B cell (primary cell): ENCODE measurements at regions not wholly inside any gene's neighbourhood (a gene's known extent, or its start where the extent isn't known, plus 50 kb on each side); places are given as distances from the start of the nearest gene placed in this dataset.

ENCODE experiments used
- ATAC-seq: fragments of 200-7000 bp; cut with Tn5 transposase; one replicate; pipeline ENCODE4 v1.10.0; 2021; ENCODE audit warnings: low read depth, mild to moderate bottlenecking, moderate number of reproducible peaks, moderate library complexity
- CTCF ChIA-PET: fragments of 350-600 bp; sonication (Branson Sonifier 250); formaldehyde crosslinking; loops from one replicate; lab custom pipeline; 2021; ENCODE audit warnings: antibody characterized with exemption, inconsistent platforms; lab: Charles Lee
- POLR2A ChIA-PET: fragments of 350-600 bp; sonication (Branson Sonifier 250); formaldehyde crosslinking; loops from one replicate; lab custom pipeline; 2021; ENCODE audit warnings: antibody characterized with exemption; lab: Charles Lee
- DNase-seq: peaks from one replicate; pipeline ENCODE4 v3.0.0; 2013
- H2AFZ ChIP-seq: 2 replicates; pipeline ENCODE4 v1.6.1; 2012; ENCODE audit warnings: mild to moderate bottlenecking, low read depth, low read length; ENCODE audit not compliant: insufficient read depth, poor library complexity, severe bottlenecking
- H3K27ac ChIP-seq, 2 donors: 1 replicate in 1 of 2; 2 replicates in 1 of 2; pipeline ENCODE4 v1.5.1; 2012 to 2013; ENCODE audit warnings: low read length in 2 of 2, mild to moderate bottlenecking in 2 of 2, moderate library complexity in 1 of 2
- H3K27me3 ChIP-seq, 4 experiments: fragments of 200-600 bp in 1 of 4; sonication (generic) in 1 of 4; replicated peaks in 1 of 4; 1 replicate in 2 of 4; 2 replicates in 2 of 4; pipeline versions ENCODE4 v1.6.1 to v1.7.0; 2013 to 2016; ENCODE audit warnings: low read length in 3 of 4, mild to moderate bottlenecking in 2 of 4, mixed read lengths in 1 of 4, moderate library complexity in 1 of 4; ENCODE audit not compliant: insufficient read depth in 4 of 4, control insufficient read depth in 3 of 4; ENCODE audit errors: control extremely low read depth in 1 of 4
- H3K36me3 ChIP-seq, 2 experiments: replicated peaks in 1 of 2; 1 replicate in 1 of 2; 2 replicates in 1 of 2; pipeline versions ENCODE4 v1.6.1 to v1.7.1; 2013; ENCODE audit warnings: low read length in 1 of 2; ENCODE audit not compliant: insufficient read depth in 2 of 2, control insufficient read depth in 1 of 2; ENCODE audit errors: control extremely low read depth in 1 of 2, extremely low read depth in 1 of 2
- H3K4me1 ChIP-seq, 2 donors: fragments of 200-600 bp in 1 of 2; sonication (generic) in 1 of 2; 1 replicate in 1 of 2; 2 replicates in 1 of 2; pipeline versions ENCODE4 v1.5.1 to v1.6.1; 2013 to 2017; ENCODE audit warnings: low read length in 2 of 2; ENCODE audit not compliant: control insufficient read depth in 2 of 2, insufficient read depth in 2 of 2
- H3K4me2 ChIP-seq: replicated peaks from 2 replicates; pipeline ENCODE3; 2012; ENCODE audit warnings: mild to moderate bottlenecking, low read depth, low read length; ENCODE audit not compliant: poor library complexity, severe bottlenecking
- H3K4me3 ChIP-seq, 5 experiments: fragments of 200-600 bp in 1 of 5; sonication (generic) in 1 of 5; 1 replicate in 3 of 5; 2 replicates in 2 of 5; pipeline versions ENCODE4 v1.5.1 to v1.7.0; 2011 to 2016; ENCODE audit warnings: low read length in 4 of 5, mild to moderate bottlenecking in 4 of 5, low read depth in 2 of 5, control low read depth in 1 of 5, moderate library complexity in 1 of 5; ENCODE audit not compliant: insufficient read depth in 1 of 5; ENCODE audit errors: control extremely low read depth in 1 of 5, extremely low read depth in 1 of 5
- H3K79me2 ChIP-seq: fragments of 200-600 bp; sonication (generic); one replicate; pipeline ENCODE4 v1.6.0; 2016; ENCODE audit warnings: low read length; ENCODE audit not compliant: control insufficient read depth, insufficient read depth
- H3K9ac ChIP-seq: fragments of 200-600 bp; sonication (generic); 2 replicates; pipeline ENCODE4 v1.6.1; 2017; ENCODE audit warnings: mild to moderate bottlenecking, low read length, moderate library complexity
- H3K9me3 ChIP-seq, 3 donors: one replicate each; pipeline versions ENCODE4 v1.6.1 to v1.7.1; 2013; ENCODE audit warnings: low read length in 2 of 3; ENCODE audit not compliant: control insufficient read depth in 2 of 3, insufficient read depth in 1 of 3; ENCODE audit errors: control extremely low read depth in 1 of 3
- H4K20me1 ChIP-seq: 2 replicates; pipeline ENCODE4 v1.6.0; 2012; ENCODE audit warnings: mild to moderate bottlenecking, low read length; ENCODE audit not compliant: insufficient read depth, control insufficient read depth, poor library complexity, severe bottlenecking
- H3K27ac Mint-ChIP-seq: one replicate; pipeline ENCODE4 v1.8.0; 2021; ENCODE audit warnings: mixed read lengths
- H3K27me3 Mint-ChIP-seq: one replicate; pipeline ENCODE4 v1.8.0; 2021; ENCODE audit warnings: mixed read lengths
- H3K4me1 Mint-ChIP-seq: one replicate; pipeline ENCODE4 v1.8.0; 2021; ENCODE audit warnings: mixed read lengths
- H3K4me3 Mint-ChIP-seq: one replicate; pipeline ENCODE4 v1.8.0; 2021; ENCODE audit warnings: mixed read lengths
- H3K9me3 Mint-ChIP-seq: one replicate; pipeline ENCODE4 v1.8.0; 2022; ENCODE audit warnings: mixed read lengths; ENCODE audit not compliant: insufficient read depth
- EZH2 ChIP-seq: IDR thresholded peaks from 2 replicates; pipeline ENCODE4 v1.6.1; 2012; ENCODE audit warnings: borderline replicate concordance, low read depth, mild to moderate bottlenecking, moderate library complexity, low read length; ENCODE audit not compliant: insufficient read depth, poor library complexity, severe bottlenecking
- WGBS: methylation state at CpG from one replicate; pipeline ENCODE4 v1.1.5; 2013; ENCODE audit warnings: missing lambda C conversion rate; ENCODE audit not compliant: insufficient coverage; 5-methylcytosine and 5-hydroxymethylcytosine counted together
- intact Hi-C: fragments of 100-400 bp; cut with micrococcal nuclease; formaldehyde crosslinking; loops from one replicate; pipeline ENCODE4 v1.10.0; 2022
- TF ChIP-seq, protein P1 (sequence below): fragments of 200-600 bp; IDR thresholded peaks from one replicate; pipeline ENCODE4 v1.8.0; 2022; ENCODE audit warnings: antibody characterized with exemption, mild to moderate bottlenecking

GRCh38 chr13:76123548-76123947 is 487.4 kb downstream of the LMO7 start:
- Histone ChIP-seq H3K36me3 (no peaks in the 10 kb centered on the region), H3K79me2 (no peaks in the 10 kb centered on the region), H3K9ac (no peak overlapping the region), H4K20me1 (no peaks in the 10 kb centered on the region), H3K4me3 (no peak overlapping the region), H2AFZ (no peak overlapping the region), H3K27ac (no peak overlapping the region), H3K4me2 (no peak overlapping the region), H3K9me3 (peaks cover 2 to 12% (median 9%) of the 10 kb centered on the region in 3 donors), H3K27me3 (no peaks in the 10 kb centered on the region), H3K4me1 (no peaks in the 10 kb centered on the region)
- intact Hi-C loops: no loop called here
- TF ChIP-seq EZH2: no peak
- TF ChIP-seq, protein P1, sequence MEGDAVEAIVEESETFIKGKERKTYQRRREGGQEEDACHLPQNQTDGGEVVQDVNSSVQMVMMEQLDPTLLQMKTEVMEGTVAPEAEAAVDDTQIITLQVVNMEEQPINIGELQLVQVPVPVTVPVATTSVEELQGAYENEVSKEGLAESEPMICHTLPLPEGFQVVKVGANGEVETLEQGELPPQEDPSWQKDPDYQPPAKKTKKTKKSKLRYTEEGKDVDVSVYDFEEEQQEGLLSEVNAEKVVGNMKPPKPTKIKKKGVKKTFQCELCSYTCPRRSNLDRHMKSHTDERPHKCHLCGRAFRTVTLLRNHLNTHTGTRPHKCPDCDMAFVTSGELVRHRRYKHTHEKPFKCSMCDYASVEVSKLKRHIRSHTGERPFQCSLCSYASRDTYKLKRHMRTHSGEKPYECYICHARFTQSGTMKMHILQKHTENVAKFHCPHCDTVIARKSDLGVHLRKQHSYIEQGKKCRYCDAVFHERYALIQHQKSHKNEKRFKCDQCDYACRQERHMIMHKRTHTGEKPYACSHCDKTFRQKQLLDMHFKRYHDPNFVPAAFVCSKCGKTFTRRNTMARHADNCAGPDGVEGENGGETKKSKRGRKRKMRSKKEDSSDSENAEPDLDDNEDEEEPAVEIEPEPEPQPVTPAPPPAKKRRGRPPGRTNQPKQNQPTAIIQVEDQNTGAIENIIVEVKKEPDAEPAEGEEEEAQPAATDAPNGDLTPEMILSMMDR: no peak
- Mint-ChIP-seq H3K27me3 (no peaks in the 10 kb centered on the region), H3K4me3 (no peak overlapping the region), H3K9me3 (peaks cover 14% of the 10 kb centered on the region), H3K27ac (no peak overlapping the region), H3K4me1 (no peaks in the 10 kb centered on the region)
- no peak for ATAC-seq
- no peak for DNase-seq
- ChIA-PET POLR2A (no interaction called here), CTCF (no interaction called here)

- no peaks in the 10 kb centered on the region for H3K4me1 ChIP-seq
- WGBS: no CpG with 5 or more reads among the region's 2 CpGs
- H3K4me3 Mint-ChIP-seq: no peak overlapping the region
- DNase-seq (no peak), ATAC-seq (no peak)
- H3K4me1 Mint-ChIP-seq: no peaks in the 10 kb centered on the region
- no peak overlapping the region for H3K27ac Mint-ChIP-seq
- H3K9me3 Mint-ChIP-seq: peaks cover 3% of the 10 kb centered on the region
- H3K9ac ChIP-seq: no peak overlapping the region
- H3K4me2 ChIP-seq: no peak overlapping the region
- POLR2A ChIA-PET: no interaction called here
- CTCF ChIA-PET: no interaction called here
- intact Hi-C loops: no loop called here
- H3K36me3 ChIP-seq: no peaks in the 10 kb centered on the region
- H3K9me3 ChIP-seq: peaks cover 2 to 10% (median 3%) of the 10 kb centered on the region in 3 donors
- no peaks in the 10 kb centered on the region for H4K20me1 ChIP-seq
- H3K27me3 Mint-ChIP-seq: no peaks in the 10 kb centered on the region
- no peak overlapping the region for H3K4me3 ChIP-seq
- no peak overlapping the region for H2AFZ ChIP-seq
- H3K79me2 ChIP-seq: no peaks in the 10 kb centered on the region
- TF ChIP-seq, protein P1: no peak
- TF ChIP-seq EZH2: no peak
- H3K27ac ChIP-seq: no peak overlapping the region
- no peaks in the 10 kb centered on the region for H3K27me3 ChIP-seq
Observed at GRCh38 chr13:76116751-76117360, 480.7 kb downstream of the LMO7 start.
